ENCODE measurements at regions not wholly inside any gene's neighbourhood (a gene's known extent, or its start where the extent isn't known, plus 50 kb on each side); places are given as distances from the start of the nearest gene placed in this dataset.

DNA sequence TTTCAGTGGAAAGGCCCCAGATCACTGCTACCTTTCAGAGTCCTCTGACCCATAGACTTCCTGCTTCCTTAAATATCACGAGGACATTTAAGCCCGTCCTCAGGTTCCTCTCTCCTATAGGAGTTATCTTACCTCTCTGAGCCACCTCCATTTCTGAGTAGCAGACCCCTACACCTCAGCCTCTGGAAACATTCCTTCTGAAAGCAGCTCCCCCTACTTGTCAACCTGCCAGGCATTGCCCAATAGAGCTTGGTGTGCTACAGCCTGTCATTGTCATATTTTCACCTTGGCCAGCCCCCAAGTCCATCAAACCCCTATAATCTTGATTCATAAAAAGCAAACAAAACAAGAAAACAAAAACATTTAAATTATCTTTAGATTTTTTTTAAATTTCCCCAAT, 717.9 kb upstream of the SLC8A1 start:
- no peak overlapping the region for H3K27ac ChIP-seq
- WGBS (ENCODE audit: missing lambda C conversion rate): 4% methylated on average over 2 of the region's 2 CpGs
- CTCF ChIA-PET: no interaction called here
- TF ChIP-seq CHD4 (IDR thresholded peaks at IDR 0.05; ENCODE audit: borderline replicate concordance) (no peak), SMC3 (IDR thresholded peaks at IDR 0.05) (no peak), PHF8 (IDR thresholded peaks at IDR 0.05; ENCODE audit: borderline replicate concordance, low read depth) (no peak), EP300 (IDR thresholded peaks at IDR 0.05) (no peak), MYC (IDR thresholded peaks at IDR 0.05; ENCODE audit: borderline replicate concordance, low read length) (no peak), KDM1A (IDR thresholded peaks at IDR 0.05; ENCODE audit: low read depth) (no peak), HOXA7 (CRISPR knock-in tag; IDR thresholded peaks at IDR 0.05) (no peak), POLR2A (IDR thresholded peaks at IDR 0.05; ENCODE audit: low read length) (no peak)
- TF ChIP-seq, protein P1, sequence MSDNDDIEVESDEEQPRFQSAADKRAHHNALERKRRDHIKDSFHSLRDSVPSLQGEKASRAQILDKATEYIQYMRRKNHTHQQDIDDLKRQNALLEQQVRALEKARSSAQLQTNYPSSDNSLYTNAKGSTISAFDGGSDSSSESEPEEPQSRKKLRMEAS (IDR thresholded peaks at IDR 0.05): no peak
- POLR2A ChIA-PET: no interaction called here
- ATAC-seq (no peak), FAIRE-seq (no peak), DNase-seq (ENCODE audit: low read depth in 1 of 2, low spot score in 1 of 2) (no peak)
- H3K4me3 ChIP-seq: no peak overlapping the region
- H3K4me2 ChIP-seq: no peak overlapping the region
- no peaks in the 10 kb centered on the region for H3K9me3 ChIP-seq
- H3K4me1 ChIP-seq: no peaks in the 10 kb centered on the region

DNA sequence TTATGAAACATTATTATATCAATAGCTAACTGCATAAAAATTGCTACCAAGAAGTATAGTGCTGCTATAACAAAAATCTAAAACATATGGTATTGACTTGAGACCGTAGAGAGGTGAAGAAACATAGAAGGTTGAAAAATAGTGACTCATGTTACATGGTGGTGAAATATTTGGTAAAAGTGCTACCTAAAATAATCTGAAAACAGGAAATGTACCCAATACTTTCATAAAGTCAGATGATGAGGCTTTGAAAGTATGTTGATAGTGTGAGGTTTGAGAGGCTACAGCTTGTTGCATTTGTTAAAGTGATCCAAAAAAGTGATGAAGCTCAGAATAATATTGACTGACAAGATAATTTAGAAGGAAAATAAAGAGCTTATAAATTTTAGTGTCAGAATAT, 718.7 kb upstream of the SLC8A1 start:
- no peak for ATAC-seq
- no peak for FAIRE-seq
- DNase-seq (ENCODE audit: low read depth in 1 of 2, low spot score in 1 of 2): no peak
- 19% methylated on average over 1 of the region's 1 CpG for WGBS (ENCODE audit: missing lambda C conversion rate)
- CTCF ChIA-PET: no interaction called here
- Histone ChIP-seq H3K4me2 (no peak overlapping the region), H3K9me3 (no peaks in the 10 kb centered on the region), H3K4me1 (no peaks in the 10 kb centered on the region), H3K4me3 (no peak overlapping the region), H3K27ac (no peak overlapping the region)
- POLR2A ChIA-PET: no interaction called here
- TF ChIP-seq CHD2 (IDR thresholded peaks at IDR 0.05; ENCODE audit: low read length, partially characterized antibody) (no peak), POLR2A (IDR thresholded peaks at IDR 0.05; ENCODE audit: low read length) (no peak), ZNF302 (CRISPR knock-in tag; IDR thresholded peaks at IDR 0.05) (no peak), NPAS2 (CRISPR knock-in tag; IDR thresholded peaks at IDR 0.05; ENCODE audit: borderline replicate concordance) (no peak), SREBF2 (IDR thresholded peaks at IDR 0.05) (no peak), KDM1A (IDR thresholded peaks at IDR 0.05; ENCODE audit: low read depth) (no peak), EP300 (IDR thresholded peaks at IDR 0.05) (no peak), TP53 (CRISPR knock-in tag; IDR thresholded peaks at IDR 0.05) (no peak)
- TF ChIP-seq, protein P2, sequence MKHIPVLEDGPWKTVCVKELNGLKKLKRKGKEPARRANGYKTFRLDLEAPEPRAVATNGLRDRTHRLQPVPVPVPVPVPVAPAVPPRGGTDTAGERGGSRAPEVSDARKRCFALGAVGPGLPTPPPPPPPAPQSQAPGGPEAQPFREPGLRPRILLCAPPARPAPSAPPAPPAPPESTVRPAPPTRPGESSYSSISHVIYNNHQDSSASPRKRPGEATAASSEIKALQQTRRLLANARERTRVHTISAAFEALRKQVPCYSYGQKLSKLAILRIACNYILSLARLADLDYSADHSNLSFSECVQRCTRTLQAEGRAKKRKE (CRISPR knock-in tag; IDR thresholded peaks at IDR 0.05; ENCODE audit: low read depth): no peak
- TF ChIP-seq, protein P3, sequence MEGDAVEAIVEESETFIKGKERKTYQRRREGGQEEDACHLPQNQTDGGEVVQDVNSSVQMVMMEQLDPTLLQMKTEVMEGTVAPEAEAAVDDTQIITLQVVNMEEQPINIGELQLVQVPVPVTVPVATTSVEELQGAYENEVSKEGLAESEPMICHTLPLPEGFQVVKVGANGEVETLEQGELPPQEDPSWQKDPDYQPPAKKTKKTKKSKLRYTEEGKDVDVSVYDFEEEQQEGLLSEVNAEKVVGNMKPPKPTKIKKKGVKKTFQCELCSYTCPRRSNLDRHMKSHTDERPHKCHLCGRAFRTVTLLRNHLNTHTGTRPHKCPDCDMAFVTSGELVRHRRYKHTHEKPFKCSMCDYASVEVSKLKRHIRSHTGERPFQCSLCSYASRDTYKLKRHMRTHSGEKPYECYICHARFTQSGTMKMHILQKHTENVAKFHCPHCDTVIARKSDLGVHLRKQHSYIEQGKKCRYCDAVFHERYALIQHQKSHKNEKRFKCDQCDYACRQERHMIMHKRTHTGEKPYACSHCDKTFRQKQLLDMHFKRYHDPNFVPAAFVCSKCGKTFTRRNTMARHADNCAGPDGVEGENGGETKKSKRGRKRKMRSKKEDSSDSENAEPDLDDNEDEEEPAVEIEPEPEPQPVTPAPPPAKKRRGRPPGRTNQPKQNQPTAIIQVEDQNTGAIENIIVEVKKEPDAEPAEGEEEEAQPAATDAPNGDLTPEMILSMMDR (IDR thresholded peaks at IDR 0.05): no peak

DNA sequence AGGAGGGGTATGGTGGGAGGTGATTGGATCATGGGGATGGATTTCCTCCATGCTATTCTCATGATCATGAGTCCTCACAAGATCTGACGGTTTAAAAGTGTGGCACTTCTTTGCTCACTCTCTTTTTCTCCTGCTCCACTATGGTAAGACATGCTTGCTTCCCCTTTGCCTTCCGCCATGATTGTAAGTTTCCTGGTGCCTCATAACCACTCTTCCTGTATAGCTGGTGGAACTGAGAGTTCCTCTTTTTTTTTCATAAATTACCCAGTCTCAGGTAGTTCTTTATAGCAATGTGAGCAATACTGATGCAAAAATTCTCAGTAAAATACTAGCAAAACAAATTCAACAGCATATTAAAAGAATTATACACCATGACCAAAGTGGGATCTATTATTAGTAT, 728.5 kb upstream of the SLC8A1 start:
- DNase-seq (ENCODE audit: low read depth in 1 of 2, low spot score in 1 of 2): no peak
- Histone ChIP-seq H3K27ac (no peak overlapping the region), H3K4me2 (no peak overlapping the region), H3K9me3 (no peaks in the 10 kb centered on the region), H3K4me1 (no peaks in the 10 kb centered on the region), H3K4me3 (no peak overlapping the region)
- 3% methylated on average over 2 of the region's 2 CpGs for WGBS (ENCODE audit: missing lambda C conversion rate)
- ChIA-PET CTCF (no interaction called here), POLR2A (no interaction called here)
- FAIRE-seq: no peak
- ATAC-seq: no peak
- TF ChIP-seq CHD4 (IDR thresholded peaks at IDR 0.05; ENCODE audit: borderline replicate concordance): no peak
- TF ChIP-seq NR3C1 (IDR thresholded peaks at IDR 0.05): no peak
- TF ChIP-seq POLR2AphosphoS2 (conservative IDR thresholded peaks at IDR 0.05; ENCODE audit: low read length): no peak
- no peak for TF ChIP-seq JUN (IDR thresholded peaks at IDR 0.05)
- TF ChIP-seq, protein P4, sequence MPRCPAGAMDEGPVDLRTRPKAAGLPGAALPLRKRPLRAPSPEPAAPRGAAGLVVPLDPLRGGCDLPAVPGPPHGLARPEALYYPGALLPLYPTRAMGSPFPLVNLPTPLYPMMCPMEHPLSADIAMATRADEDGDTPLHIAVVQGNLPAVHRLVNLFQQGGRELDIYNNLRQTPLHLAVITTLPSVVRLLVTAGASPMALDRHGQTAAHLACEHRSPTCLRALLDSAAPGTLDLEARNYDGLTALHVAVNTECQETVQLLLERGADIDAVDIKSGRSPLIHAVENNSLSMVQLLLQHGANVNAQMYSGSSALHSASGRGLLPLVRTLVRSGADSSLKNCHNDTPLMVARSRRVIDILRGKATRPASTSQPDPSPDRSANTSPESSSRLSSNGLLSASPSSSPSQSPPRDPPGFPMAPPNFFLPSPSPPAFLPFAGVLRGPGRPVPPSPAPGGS (IDR thresholded peaks at IDR 0.05): no peak
- TF ChIP-seq, protein P5, sequence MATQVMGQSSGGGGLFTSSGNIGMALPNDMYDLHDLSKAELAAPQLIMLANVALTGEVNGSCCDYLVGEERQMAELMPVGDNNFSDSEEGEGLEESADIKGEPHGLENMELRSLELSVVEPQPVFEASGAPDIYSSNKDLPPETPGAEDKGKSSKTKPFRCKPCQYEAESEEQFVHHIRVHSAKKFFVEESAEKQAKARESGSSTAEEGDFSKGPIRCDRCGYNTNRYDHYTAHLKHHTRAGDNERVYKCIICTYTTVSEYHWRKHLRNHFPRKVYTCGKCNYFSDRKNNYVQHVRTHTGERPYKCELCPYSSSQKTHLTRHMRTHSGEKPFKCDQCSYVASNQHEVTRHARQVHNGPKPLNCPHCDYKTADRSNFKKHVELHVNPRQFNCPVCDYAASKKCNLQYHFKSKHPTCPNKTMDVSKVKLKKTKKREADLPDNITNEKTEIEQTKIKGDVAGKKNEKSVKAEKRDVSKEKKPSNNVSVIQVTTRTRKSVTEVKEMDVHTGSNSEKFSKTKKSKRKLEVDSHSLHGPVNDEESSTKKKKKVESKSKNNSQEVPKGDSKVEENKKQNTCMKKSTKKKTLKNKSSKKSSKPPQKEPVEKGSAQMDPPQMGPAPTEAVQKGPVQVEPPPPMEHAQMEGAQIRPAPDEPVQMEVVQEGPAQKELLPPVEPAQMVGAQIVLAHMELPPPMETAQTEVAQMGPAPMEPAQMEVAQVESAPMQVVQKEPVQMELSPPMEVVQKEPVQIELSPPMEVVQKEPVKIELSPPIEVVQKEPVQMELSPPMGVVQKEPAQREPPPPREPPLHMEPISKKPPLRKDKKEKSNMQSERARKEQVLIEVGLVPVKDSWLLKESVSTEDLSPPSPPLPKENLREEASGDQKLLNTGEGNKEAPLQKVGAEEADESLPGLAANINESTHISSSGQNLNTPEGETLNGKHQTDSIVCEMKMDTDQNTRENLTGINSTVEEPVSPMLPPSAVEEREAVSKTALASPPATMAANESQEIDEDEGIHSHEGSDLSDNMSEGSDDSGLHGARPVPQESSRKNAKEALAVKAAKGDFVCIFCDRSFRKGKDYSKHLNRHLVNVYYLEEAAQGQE (IDR thresholded peaks at IDR 0.05): no peak
- TF ChIP-seq, protein P6, sequence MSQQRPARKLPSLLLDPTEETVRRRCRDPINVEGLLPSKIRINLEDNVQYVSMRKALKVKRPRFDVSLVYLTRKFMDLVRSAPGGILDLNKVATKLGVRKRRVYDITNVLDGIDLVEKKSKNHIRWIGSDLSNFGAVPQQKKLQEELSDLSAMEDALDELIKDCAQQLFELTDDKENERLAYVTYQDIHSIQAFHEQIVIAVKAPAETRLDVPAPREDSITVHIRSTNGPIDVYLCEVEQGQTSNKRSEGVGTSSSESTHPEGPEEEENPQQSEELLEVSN (IDR thresholded peaks at IDR 0.05; ENCODE audit: borderline replicate concordance, low read depth): no peak
- TF ChIP-seq BHLHE40 (IDR thresholded peaks at IDR 0.05; ENCODE audit: low read depth, low read length): no peak
- no peak for TF ChIP-seq HEYL (CRISPR knock-in tag; IDR thresholded peaks at IDR 0.05)
- no peak for TF ChIP-seq CBX2 (IDR thresholded peaks at IDR 0.05; ENCODE audit: borderline replicate concordance, low read depth)
- TF ChIP-seq MAFK (IDR thresholded peaks at IDR 0.05; ENCODE audit: partially characterized antibody): no peak
- no peak for TF ChIP-seq HDAC2 (IDR thresholded peaks at IDR 0.05)
- no peak for TF ChIP-seq GATA3 (IDR thresholded peaks at IDR 0.05; ENCODE audit: borderline replicate concordance)
- no peak for TF ChIP-seq RAD21 (conservative IDR thresholded peaks at IDR 0.05 in 1 of 2, IDR thresholded peaks at IDR 0.05 in 1 of 2)
- TF ChIP-seq SMC3 (IDR thresholded peaks at IDR 0.05): no peak

Measured in A549 (cell line).